GM12873 (cell line): ENCODE measurements at regions not wholly inside any gene's neighbourhood (a gene's known extent, or its start where the extent isn't known, plus 50 kb on each side); places are given as distances from the start of the nearest gene placed in this dataset.

Source experiments
- CTCF ChIP-seq: IDR thresholded peaks from 2 replicates; pipeline ENCODE4 v1.5.1; 2012; ENCODE audit warnings: low read depth, mild to moderate bottlenecking, moderate library complexity, low read length, control low read depth; ENCODE audit not compliant: insufficient read depth; ENCODE audit errors: missing control alignments

DNA sequence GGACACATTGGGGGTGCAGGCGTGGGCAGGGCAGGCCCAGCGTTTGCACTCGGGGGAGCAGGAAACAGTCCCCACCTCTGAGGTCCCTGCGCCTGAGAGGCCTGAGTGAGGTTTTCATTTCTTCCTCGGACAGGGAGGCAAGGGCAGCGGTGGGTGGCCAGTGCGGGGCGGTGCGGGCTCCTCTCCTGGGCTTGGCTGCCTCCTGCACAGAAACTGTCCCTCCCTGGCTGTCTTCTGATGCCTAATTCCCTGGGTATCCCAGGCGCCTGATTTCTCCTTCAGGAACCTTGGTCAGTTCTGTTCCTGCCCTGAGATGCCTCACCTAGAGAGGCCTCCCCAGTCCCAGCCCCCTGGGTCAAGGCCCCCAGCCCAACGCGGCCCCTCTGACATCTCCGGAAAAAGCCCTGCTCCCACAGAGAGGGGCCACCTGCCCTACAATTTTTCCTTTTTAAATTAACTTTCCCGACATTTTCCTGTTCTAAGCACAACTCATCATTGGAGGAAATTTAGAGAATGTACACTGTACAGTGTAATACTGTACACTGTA, 260.3 kb downstream of the ADGRD1 start:
- no peak for TF ChIP-seq CTCF

- no peak for TF ChIP-seq CTCF
These were observed 263.4 kb downstream of the ADGRD1 start for GRCh38 chr12:131217024-131217586.

GRCh38 chr12:131218026-131218922, 264.6 kb downstream of the ADGRD1 start:
- TF ChIP-seq CTCF = no peak

DNA sequence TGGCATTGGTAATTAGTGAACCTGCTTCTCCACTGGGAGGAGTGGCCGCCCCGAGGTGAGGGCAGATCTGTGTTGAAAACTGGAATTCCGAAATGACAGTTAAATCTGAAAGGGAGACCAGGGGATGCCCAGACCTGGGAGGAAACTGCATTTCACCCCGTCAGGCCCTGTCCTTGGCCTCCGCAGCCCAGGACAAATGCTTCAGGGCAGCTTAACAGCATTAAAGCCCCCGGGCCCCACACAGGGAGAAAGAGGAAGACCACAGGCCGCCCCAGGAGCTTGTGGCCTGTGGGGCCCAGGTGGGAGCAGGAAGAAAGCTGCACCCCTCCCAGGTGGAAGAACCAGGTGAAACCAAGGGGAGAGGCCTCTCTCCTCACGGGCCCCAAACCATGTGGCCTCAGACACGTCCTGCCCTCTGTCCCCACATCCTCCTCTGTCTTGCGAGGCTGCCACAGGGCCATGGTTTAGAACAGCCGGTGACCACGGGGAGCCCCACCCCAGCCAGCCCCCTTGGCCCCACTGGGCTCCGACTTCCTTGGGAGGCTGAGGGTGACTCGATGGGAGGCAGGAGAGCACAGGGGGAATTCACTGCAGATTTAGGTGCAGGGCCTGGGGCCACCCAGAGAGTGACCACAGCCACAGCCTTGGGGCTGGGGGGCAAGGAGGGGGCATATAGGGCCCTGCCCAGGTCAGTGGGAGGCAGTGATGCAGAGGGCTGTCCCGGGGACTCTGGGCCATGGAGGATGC, 265.4 kb downstream of the ADGRD1 start:
- TF ChIP-seq CTCF = no peak

GRCh38 chr12:131219670-131220330, 266.1 kb downstream of the ADGRD1 start:
- no peak for TF ChIP-seq CTCF

DNA sequence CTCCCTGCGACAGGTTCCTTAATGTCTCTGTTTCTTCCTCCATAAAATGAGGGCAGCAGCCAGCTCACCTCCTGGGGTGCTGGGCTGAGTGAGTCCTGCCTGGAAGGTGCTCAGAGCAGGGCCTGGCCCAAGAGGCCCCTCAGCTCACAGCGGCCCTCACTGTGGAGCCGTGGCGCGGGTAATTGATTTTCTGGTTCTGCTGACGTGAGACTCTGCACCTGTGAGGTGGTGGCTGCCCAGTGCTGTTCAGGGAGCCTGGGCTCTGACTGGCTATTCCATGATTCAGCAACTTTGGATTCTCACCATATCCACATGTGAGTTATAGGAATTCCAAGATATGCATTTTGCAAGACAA, 266.6 kb downstream of the ADGRD1 start:
- TF ChIP-seq CTCF = no peak
